GM20000 (cell line): ENCODE measurements at regions not wholly inside any gene's neighbourhood (a gene's known extent, or its start where the extent isn't known, plus 50 kb on each side); places are given as distances from the start of the nearest gene placed in this dataset.
"Not testable (repeated sequence)": the region's sequence is repeated elsewhere in the genome, so short reads cannot be mapped to it uniquely, and the experiment has no call there.

Source experiments
- DNase-seq: peaks from one replicate; pipeline ENCODE4 v3.0.0; 2012; ENCODE audit warnings: low spot score
- CTCF ChIP-seq: IDR thresholded peaks from 2 replicates; pipeline ENCODE4 v1.5.1; 2012; ENCODE audit warnings: mild to moderate bottlenecking, control low read depth; ENCODE audit errors: extremely low read depth, missing control alignments

- no peak for DNase-seq
- TF ChIP-seq CTCF = no peak
Measured at GRCh38 chr20:30489614-30490003, 767.9 kb upstream of the DEFB115 start.

GRCh38 chr20:30491016-30491415 lies 766.4 kb upstream of the DEFB115 start:
- no peak for TF ChIP-seq CTCF
- DNase-seq = no peak

GRCh38 chr20:30496656-30497055 lies 760.8 kb upstream of the DEFB115 start:
- not testable (repeated sequence) for DNase-seq

GRCh38 chr20:30497191-30497590 lies 760.3 kb upstream of the DEFB115 start:
- not testable (repeated sequence) for DNase-seq

GRCh38 chr20:30499123-30499522 lies 758.3 kb upstream of the DEFB115 start:
- no peak for DNase-seq
- TF ChIP-seq CTCF = no peak

GRCh38 chr20:30499716-30500446 lies 757.6 kb upstream of the DEFB115 start:
- DNase-seq = not testable (repeated sequence)

GRCh38 chr20:30500447-30500820 lies 757.0 kb upstream of the DEFB115 start:
- not testable (repeated sequence) for DNase-seq

GRCh38 chr20:30500829-30501440 lies 756.5 kb upstream of the DEFB115 start:
- TF ChIP-seq CTCF = no peak
- no peak for DNase-seq

- DNase-seq = no peak
- no peak for TF ChIP-seq CTCF
Measured at GRCh38 chr20:30502670-30503069, 754.8 kb upstream of the DEFB115 start.

- DNase-seq = not testable (repeated sequence)
Measured at GRCh38 chr20:30503204-30503603, 754.3 kb upstream of the DEFB115 start.
